ENCODE measurements at regions not wholly inside any gene's neighbourhood (a gene's known extent, or its start where the extent isn't known, plus 50 kb on each side); places are given as distances from the start of the nearest gene placed in this dataset.

GRCh38 chr14:71550367-71550766 lies 381.9 kb upstream of the RGS6 start:
- H2BK120ac ChIP-seq (ENCODE audit: low read depth, low read length), result no peak overlapping the region
- no peak overlapping the region for H3K14ac ChIP-seq (replicated peaks; ENCODE audit: low read depth, low read length)
- H4K5ac ChIP-seq (ENCODE audit: low read depth, low read length), result no peak overlapping the region
- no TSS peak for BruUV-seq (replicated peaks)
- peaks cover 10% of the 10 kb centered on the region for H3K9me1 ChIP-seq (ENCODE audit: insufficient read depth, low read length)
- no peak overlapping the region for H2AK5ac ChIP-seq (ENCODE audit: low read depth, low read length)
- ChIA-PET CTCF (no interaction called here), POLR2A (ENCODE audit: unreplicated experiment) (no interaction called here)
- in situ Hi-C loops (cut with MboI; ENCODE audit: low sequenced_read_pairs), result no loop called here
- dilution Hi-C loops (cut with HindIII; ENCODE audit: low sequenced_read_pairs, unreplicated experiment), result no loop called here
- H4K20me1 ChIP-seq (ENCODE audit: insufficient read depth, low read length), result peaks cover 14% of the 10 kb centered on the region
- no peak overlapping the region for H2BK5ac ChIP-seq (ENCODE audit: low read depth, low read length, poor library complexity, severe bottlenecking)
- H3K4me2 ChIP-seq (ENCODE audit: low read depth, low read length), result no peak overlapping the region
- no peaks in the 10 kb centered on the region for H3K36me3 ChIP-seq (ENCODE audit: control insufficient read depth, insufficient read depth, low read length)
- no peak overlapping the region for H4K8ac ChIP-seq (ENCODE audit: low read depth in 2 of 2, low read length in 2 of 2)
- H2AFZ ChIP-seq (replicated peaks; ENCODE audit: low read length, poor library complexity), result no peak overlapping the region
- ATAC-seq (ENCODE audit: low read depth) (no peak), DNase-seq (no peak)
- no peak overlapping the region for H3K4me3 ChIP-seq (ENCODE audit: insufficient read depth, low read depth, low read length)
- peaks cover 32 to 58% of the 10 kb centered on the region in 2 experiments for H3K79me1 ChIP-seq (ENCODE audit: low read depth in 1 of 2, low read length in 2 of 2)
- no peaks in the 10 kb centered on the region for H3K9me3 ChIP-seq (ENCODE audit: control insufficient read depth, insufficient read depth, low read length)
- no peak overlapping the region for H3K27ac ChIP-seq (ENCODE audit: insufficient read depth, low read length)
- H3K56ac ChIP-seq (ENCODE audit: extremely low read depth, insufficient read depth, low read length), result no peak overlapping the region
- H2AK9ac ChIP-seq (replicated peaks; ENCODE audit: low read depth, low read length, poor library complexity), result no peak overlapping the region
- H2BK20ac ChIP-seq (ENCODE audit: low read depth, low read length), result 0 out of 2 replicates have a peak overlapping the region, but pooled peaks have one; percentile 8
- intact Hi-C loops (cut with micrococcal nuclease), result loop anchor here (5.0 kb wide), 1 partner anchor 307 kb away; no protein-coding TSS in a partner anchor
- H2BK15ac ChIP-seq (ENCODE audit: low read depth, low read length), result no peak overlapping the region
- H3K23ac ChIP-seq (ENCODE audit: low read depth, low read length), result no peak overlapping the region
- H4K91ac ChIP-seq (ENCODE audit: insufficient read depth, low read depth, low read length), result no peak overlapping the region
- TF ChIP-seq RFX5 (IDR thresholded peaks at IDR 0.05; ENCODE audit: low read depth, low read length), result no peak
- TF ChIP-seq CTCF (conservative IDR thresholded peaks at IDR 0.05; ENCODE audit: low read depth, low read length), result no peak
- no peak for TF ChIP-seq MAFK (IDR thresholded peaks at IDR 0.05; ENCODE audit: low read depth, low read length)
- TF ChIP-seq SMC3 (IDR thresholded peaks at IDR 0.05; ENCODE audit: low read depth, low read length), result no peak
- TF ChIP-seq RAD21 (IDR thresholded peaks at IDR 0.05; ENCODE audit: low read length), result no peak
- TF ChIP-seq CHD1 (IDR thresholded peaks at IDR 0.05; ENCODE audit: low read depth, low read length), result no peak
- TF ChIP-seq CEBPB (IDR thresholded peaks at IDR 0.05; ENCODE audit: low read depth, low read length), result no peak
- no peak for TF ChIP-seq RCOR1 (IDR thresholded peaks at IDR 0.05; ENCODE audit: insufficient replicate concordance, low read length)
- no peak for TF ChIP-seq BHLHE40 (IDR thresholded peaks at IDR 0.05; ENCODE audit: low read depth, low read length)
- TF ChIP-seq MAZ (IDR thresholded peaks at IDR 0.05; ENCODE audit: borderline replicate concordance, low read depth, low read length), result no peak
- TF ChIP-seq ELK1 (IDR thresholded peaks at IDR 0.05; ENCODE audit: borderline replicate concordance, low read depth, low read length), result no peak
- TF ChIP-seq FOS (IDR thresholded peaks at IDR 0.05; ENCODE audit: low read depth, low read length), result no peak
- no peak for TF ChIP-seq NFE2L2 (IDR thresholded peaks at IDR 0.05; ENCODE audit: low read depth, low read length)
- no peak for TF ChIP-seq POLR2A (IDR thresholded peaks at IDR 0.05; ENCODE audit: low read depth, low read length)
- no peak for TF ChIP-seq USF2 (IDR thresholded peaks at IDR 0.05; ENCODE audit: low read depth, low read length)
- H3K9ac ChIP-seq (ENCODE audit: low read depth, low read length), result no peak overlapping the region
- no peaks in the 10 kb centered on the region for H3K27me3 ChIP-seq (ENCODE audit: control insufficient read depth, insufficient read depth, low read length)
- H3K4ac ChIP-seq (ENCODE audit: low read depth, low read length), result no peak overlapping the region
- peaks cover 8% of the 10 kb centered on the region for H3K4me1 ChIP-seq (ENCODE audit: control insufficient read depth, insufficient read depth, low read length)
- WGBS, 2 experiments (ENCODE audit: extremely low coverage in 2 of 2, insufficient read length in 1 of 2), result no CpG with 5 or more reads among the region's 2 CpGs
- no peak overlapping the region for H3K18ac ChIP-seq (ENCODE audit: low read depth, low read length)
